CD4-positive, alpha-beta T cell treated with Interleukin-21 for 1 hour (primary cell): ENCODE measurements at regions not wholly inside any gene's neighbourhood (a gene's known extent, or its start where the extent isn't known, plus 50 kb on each side); places are given as distances from the start of the nearest gene placed in this dataset.

Source experiments
- DNase-seq: peaks from one replicate; pipeline ENCODE4 v3.0.0-alpha.2; 2020

DNA sequence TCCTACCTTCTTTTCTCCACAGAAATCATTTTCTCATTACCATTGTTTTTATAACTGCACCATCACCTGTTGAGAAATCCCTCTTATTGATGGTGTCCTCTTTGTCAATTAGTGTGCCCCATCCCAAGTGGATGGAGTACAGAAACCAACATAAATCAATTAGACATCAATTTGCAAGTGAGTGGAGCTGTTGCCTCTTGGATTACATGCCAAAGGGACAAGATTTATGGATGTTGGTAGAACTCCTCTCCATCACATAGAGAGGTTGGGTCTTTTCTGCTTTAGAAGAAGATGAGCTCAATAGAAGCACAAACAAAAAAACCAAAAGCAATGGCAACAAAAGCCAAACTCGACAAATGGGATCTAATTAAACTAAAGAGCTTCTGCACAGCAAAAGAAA, 973.5 kb downstream of the CDH11 start:
- no peak for DNase-seq

DNA sequence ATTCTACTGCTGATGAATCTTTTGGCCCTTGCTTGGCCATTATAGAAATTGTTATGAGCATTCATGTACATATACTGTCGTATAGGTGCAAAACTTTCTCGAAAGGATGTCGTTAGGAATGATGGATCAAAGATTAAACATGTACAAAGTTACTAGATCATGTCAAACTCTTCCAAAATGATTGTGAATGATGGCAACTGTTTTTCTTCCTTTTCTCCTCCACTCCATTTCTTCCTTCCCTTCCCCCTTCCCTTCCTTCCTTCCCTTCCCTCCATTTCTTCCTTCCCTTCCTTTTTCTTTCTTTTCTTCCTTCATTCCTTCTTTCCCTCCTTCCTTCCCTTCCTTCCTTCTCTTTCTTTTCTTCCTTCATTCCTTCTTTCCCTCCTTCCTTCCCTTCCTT, 973.9 kb downstream of the CDH11 start:
- no peak for DNase-seq

GRCh38 chr16:64144617-64145016, 977.2 kb downstream of the CDH11 start:
- no peak for DNase-seq

DNA sequence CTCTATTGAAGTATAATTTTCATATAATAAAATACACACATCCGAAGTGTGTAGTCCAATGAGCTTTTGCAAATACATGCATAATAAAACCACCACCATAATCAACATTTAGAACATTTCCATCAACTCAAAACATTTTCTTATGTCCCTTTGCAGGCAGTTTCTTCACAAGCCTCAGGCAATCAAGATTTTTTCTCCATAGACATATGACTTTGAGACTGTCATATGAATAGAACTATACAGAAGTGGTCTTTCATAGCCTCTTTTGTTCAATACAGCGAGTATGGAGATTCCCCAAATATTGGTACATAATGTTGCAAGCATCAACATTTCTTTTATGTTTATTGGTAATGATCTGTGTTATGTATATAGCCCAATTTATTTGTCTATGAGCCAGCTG, 983.2 kb downstream of the CDH11 start:
- DNase-seq = no peak

DNA sequence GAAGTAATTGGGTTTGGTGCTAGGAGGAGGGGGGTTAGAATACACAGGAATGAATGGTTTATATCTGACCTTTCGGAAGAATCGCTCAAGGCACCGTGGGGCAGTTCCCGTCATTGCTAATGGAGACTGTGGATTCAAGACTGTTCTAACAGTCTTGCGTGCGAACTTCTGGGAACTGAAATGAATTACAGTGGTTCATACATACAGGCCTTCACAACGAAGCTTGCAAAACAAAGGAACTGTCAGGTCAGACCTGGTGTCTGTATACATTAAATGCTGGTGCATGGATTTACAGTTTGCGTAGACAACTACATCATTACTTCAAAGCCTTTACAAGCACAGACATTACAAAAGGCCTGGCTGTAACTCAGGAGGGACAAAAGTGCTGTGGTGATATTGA, 983.9 kb downstream of the CDH11 start:
- DNase-seq = no peak

DNA sequence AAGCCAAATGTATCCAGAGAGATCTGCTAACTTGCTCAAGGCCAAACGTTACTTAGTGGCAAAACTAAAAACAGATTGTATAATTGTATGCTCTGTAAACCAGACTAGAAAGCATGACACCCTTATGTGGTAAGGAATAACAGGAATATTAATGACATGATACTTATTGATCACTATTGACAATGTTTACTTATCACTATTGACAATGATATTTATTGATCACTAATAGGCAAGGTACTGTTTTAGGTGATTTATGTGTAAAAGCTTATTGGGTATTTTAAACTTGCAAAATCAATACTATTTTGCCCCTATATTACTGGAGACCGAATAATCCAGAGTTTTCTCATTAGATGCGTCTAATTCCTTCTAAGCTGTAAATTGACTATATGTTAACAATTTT, 985.1 kb downstream of the CDH11 start:
- DNase-seq = no peak

- DNase-seq = no peak
Observed at GRCh38 chr16:64136314-64136713, 985.5 kb downstream of the CDH11 start.

GRCh38 chr16:64133366-64133765, 988.5 kb downstream of the CDH11 start:
- no peak for DNase-seq

GRCh38 chr16:64132759-64133361, 989.0 kb downstream of the CDH11 start:
- DNase-seq = no peak

GRCh38 chr16:64132190-64132589, 989.7 kb downstream of the CDH11 start:
- DNase-seq = no peak

DNA sequence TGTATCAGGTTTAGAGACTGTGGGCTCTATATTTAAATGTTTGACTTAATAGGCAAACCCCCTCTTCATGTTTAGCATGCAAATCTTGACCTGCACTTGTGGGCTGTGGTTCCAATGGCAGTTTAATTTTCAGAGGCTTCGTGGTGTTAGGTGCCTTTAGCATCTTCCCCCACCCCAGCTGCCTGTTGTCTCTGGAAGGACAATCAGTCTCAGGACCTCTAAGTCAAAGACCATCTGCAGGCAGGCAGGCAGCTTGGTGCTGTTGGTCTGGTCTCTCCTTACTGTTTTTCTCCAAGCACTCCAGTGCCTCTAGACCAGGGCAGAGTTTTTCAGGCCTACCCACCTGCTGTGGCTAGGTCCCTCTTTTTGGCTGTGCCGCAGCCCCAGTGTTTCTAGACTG, 990.4 kb downstream of the CDH11 start:
- no peak for DNase-seq

- DNase-seq = no peak
Observed at GRCh38 chr16:64130140-64130539, 991.7 kb downstream of the CDH11 start.

DNA sequence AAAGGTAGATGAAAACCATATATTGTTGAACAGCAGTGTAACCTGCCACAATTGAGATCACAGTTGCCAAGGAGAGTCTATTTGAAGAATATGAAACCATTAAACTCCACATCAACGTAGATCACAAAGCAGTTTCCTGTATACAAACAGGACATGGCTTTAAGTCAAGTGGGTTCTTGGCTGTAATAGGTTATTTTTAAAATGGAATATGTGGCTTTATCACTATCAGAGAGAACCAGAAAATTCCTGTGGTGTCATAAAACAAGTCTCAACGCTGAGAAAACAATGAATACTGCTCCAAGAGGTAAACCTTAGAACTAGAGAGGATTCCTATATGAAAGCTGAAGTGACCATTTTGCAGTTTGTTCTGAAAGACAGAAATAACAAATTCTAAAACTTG, 999.7 kb downstream of the CDH11 start:
- no peak for DNase-seq

GRCh38 chr16:64121473-64121872, 1000.4 kb downstream of the CDH11 start:
- DNase-seq = no peak

DNA sequence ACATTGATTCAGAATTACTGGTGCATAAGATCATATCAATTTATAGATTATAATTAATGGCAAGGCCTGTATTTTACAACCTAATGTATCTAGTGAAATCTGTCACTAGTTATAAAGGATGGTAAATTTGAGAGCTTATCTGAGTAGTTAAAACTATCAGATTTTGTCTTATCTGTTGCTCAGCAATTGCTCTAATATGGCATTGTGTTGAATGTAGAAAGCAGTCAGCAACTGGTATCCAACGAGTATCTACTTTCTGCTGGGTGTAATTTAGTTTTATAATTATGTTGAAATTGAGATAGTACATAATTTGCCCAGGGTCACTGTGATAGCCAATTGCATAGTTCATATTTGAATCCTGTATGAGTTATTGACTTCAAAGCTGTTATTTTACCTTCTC, 1005.7 kb downstream of the CDH11 start:
- DNase-seq = no peak

- no peak for DNase-seq
Observed at GRCh38 chr16:64109241-64109640, 1012.6 kb downstream of the CDH11 start.

DNA sequence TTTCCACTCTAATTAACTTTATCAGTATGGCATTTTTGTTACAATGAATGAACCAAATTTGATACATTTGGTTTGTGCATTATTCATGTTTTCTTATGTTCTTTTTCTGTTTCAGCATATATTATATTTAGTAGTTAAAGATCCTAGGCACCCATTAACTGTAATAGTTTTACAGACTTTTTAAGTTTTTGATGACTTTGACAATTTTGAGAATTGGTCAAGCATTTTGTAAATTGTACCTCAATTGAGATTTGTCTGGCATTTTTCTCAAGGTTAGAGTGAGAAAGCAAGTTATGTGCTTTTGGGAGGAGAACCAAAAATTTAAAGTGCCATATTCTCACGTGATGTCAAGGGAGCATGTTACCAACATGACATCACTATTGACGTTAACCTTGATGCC, 1019.2 kb downstream of the CDH11 start:
- no peak for DNase-seq

- DNase-seq = no peak
Observed at GRCh38 chr16:64098451-64098850, 1023.4 kb downstream of the CDH11 start.

DNA sequence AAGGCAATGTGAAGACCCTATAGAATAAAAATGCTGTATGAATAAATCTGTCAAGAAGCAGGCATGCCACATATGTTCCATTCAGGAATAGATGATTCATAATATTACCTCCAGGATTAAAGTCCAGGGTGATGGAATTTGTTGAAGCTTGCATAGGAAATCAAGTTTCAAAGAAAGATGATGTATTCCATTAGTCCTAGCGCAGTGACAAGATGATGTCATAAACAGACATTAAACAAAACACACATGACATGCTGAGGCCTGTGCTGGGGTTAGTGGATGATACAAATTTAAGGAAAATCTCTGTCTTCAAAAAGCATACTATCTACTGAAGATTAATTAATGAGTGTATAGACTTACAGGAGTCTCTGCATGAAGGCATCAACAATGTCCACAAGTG, 1025.2 kb downstream of the CDH11 start:
- no peak for DNase-seq

- DNase-seq = no peak
Observed at GRCh38 chr16:64094992-64095634, 1026.8 kb downstream of the CDH11 start.

DNA sequence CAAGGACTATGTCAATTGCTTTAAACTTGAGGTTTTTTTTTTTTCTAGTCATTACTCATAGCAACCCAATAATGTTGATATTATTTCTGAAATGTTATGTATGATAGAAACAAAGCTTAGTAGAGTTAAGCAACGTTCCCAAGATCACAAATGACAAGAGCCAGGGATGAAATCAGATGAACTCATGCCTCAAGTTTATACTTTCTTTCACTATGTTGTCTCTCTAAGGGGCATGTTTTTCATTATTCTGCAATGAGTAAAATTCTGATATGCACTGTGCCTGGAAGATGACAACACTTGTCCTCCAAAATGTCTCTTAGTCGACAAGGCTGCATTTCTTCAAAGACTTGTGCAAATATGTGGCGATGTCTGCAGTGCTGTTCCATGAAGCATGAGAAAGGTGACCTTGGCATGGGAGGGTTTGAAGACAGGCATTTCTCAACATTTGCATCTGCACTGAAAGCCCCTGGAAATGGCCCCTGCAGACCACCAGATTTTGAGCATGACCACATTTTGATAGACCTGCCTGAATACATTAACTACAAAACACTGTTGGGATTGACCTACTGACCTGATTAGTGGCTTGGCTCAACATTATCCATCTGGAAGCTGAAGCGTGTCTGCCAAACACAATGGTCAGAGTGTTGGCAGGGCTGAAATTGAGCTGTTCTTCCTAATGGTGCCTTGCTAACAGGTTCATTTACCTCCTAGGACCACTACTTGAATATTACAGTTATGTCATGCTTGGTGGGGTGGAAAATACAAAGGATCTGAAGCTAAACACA, 1027.5 kb downstream of the CDH11 start:
- DNase-seq = no peak

DNA sequence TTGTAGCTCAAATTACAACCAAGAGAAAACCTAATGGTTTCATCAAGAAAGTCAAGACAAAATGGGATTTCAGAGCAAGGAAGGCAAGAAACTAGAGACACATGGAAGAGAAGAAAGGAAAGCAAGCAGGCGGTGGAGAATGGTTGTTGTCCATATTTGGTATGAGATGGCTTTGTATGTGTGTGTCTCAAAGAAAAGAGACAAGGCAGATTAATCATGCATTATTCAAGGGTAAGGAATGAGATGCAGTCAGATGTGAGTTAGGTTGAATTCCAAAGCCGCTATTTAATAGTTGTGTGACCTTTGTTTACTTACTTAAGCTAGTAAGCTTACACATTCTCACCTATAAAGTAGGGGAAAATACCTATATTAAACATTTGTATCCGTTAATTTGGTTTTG, 1029.6 kb downstream of the CDH11 start:
- DNase-seq = no peak

- DNase-seq = no peak
Observed at GRCh38 chr16:64090327-64090726, 1031.5 kb downstream of the CDH11 start.

- DNase-seq = no peak
Observed at GRCh38 chr16:64089697-64090096, 1032.2 kb downstream of the CDH11 start.
